ENCODE measurements at regions not wholly inside any gene's neighbourhood (a gene's known extent, or its start where the extent isn't known, plus 50 kb on each side); places are given as distances from the start of the nearest gene placed in this dataset.
"Not testable (repeated sequence)": the region's sequence is repeated elsewhere in the genome, so short reads cannot be mapped to it uniquely, and the experiment has no call there.

- DNase-seq, result not testable (repeated sequence)
These were observed 113.2 kb upstream of the PRSS1 start for GRCh38 chr7:142636107-142636506.

GRCh38 chr7:142632271-142633134, 116.8 kb upstream of the PRSS1 start:
- peak; percentile 30 for DNase-seq

DNA sequence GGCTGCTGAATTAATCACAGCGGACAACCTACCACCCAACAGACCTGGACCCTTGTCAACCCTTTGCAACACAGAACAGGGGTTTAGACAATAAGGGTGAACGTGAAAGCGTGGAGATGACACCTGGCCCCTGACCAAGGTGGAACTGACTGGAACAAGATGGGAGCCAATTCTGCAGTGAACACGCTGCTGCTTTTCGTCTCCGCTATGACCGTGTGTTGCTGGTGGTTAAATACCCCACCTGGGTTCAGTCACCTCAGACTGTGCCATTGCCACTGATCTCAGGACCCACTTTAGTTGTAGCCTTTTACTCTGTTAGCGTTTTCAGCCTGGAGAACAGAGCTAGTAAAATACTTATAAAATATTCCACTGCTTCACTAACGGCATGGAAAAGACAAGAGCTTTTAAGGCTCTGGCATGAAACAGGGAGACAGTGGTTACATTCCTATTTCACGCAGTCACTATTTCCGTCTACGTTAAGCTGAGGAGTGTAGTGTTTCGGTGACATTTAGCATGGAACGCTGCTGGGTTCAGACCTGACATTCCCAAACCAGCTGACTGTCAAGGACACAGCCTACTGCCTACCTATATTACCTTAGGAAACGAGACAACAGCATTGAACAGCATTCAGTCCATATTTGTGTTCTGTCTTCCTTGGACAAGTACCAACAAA, 119.5 kb upstream of the PRSS1 start:
- DNase-seq, result no peak

DNA sequence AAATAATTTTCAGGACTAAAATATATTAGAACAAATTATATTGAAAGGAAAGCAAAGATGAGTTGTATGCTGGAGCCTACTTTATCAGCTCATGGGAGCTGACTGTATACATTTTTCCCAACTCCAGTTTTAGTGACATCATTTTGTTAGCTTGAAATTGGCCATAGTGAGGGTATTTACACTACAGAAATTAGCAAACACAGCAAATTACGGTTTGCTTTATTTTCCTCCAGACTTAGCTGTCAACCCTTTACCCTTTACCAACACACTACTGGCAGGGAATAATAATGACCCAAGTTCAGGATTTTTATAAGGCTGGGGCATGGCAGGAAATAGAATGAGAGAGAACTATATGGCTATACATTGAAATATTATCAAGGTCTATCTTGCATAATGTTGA, 120.3 kb upstream of the PRSS1 start:
- DNase-seq, result no peak

- not testable (repeated sequence) for DNase-seq
These were observed 122.0 kb upstream of the PRSS1 start for GRCh38 chr7:142627223-142627622.

GRCh38 chr7:142626420-142627035, 122.7 kb upstream of the PRSS1 start:
- DNase-seq, result peak; percentile 57

DNA sequence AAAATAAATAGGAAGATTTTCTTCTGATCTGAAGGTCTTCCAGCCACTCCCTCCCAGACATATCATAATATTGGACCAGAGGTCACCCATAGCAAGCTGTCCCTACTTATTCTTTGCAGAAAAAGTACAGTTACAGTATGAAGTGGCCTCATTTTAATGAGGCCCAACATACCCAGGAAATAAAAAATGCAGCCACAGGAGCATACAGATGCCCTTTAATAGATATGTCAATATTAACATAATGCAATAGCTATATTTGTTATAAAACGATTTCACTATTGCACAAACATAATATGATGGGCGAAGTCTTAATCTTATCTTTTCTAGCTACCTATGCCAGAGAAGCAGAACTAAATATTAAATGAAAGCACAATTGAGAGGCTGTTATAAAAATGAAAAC, 124.1 kb upstream of the PRSS1 start:
- not testable (repeated sequence) for DNase-seq

DNA sequence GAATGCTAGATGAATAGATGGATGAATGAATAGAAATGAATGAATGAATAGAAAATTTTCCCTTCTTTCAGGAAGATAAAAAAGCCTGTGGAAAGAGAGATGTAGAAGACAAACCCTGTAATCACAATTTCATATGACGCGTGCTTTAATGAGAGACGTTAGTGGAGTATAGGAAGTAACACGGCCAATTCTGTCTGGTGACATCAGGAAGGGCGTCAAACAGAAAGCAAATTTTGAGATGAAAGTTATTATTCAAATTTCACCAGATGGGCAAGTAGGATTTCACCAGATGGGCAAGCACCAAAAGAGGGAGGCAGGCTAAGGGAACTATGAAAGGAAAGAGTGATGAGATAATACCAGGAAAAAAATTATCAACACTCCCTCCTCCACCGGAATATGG, 128.9 kb upstream of the PRSS1 start:
- no peak for DNase-seq

DNA sequence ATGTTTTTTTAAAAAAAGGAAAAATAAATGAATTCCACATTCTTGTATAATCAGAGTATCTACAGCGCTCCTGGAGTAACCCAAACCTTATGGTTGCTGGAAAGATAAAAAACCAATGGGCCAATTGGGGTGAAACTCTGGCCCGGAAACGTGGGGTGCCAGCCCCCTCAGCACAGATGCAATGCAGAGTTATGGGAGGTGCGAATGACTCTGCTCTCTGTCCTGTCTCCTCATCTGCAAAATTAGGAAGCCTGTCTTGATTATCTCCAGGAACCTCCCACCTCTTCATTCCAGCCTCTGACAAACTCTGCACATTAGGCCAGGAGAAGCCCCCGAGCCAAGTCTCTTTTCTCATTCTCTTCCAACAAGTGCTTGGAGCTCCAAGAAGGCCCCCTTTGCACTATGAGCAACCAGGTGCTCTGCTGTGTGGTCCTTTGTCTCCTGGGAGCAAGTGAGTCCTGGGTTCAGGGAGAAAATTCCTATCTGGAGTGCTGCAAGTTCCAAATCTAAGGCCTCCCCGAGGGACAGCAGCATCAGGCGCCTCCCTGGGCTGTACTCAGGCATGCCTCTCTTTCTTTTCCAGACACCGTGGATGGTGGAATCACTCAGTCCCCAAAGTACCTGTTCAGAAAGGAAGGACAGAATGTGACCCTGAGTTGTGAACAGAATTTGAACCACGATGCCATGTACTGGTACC, 130.5 kb upstream of the PRSS1 start:
- DNase-seq, result no peak

DNA sequence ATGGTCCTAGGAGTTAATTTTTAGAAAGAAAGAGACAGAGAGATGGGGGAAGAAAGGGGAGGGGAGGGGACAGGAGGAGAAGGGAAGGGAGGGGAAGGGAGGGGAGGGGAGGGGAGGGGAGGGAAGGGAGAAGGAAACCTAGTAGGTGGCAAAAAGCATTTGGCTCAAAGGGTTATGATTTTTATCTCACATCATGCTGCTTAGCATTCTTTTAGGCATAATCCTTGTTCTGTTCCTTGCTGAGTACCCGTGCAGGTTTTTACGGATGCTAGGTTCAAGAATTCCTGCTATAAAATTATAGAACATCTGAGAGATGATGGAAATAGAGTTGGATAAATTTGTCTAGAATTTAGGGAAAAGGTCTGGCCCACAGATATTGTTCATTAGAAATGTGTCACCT, 132.4 kb upstream of the PRSS1 start:
- DNase-seq, result no peak

DNA sequence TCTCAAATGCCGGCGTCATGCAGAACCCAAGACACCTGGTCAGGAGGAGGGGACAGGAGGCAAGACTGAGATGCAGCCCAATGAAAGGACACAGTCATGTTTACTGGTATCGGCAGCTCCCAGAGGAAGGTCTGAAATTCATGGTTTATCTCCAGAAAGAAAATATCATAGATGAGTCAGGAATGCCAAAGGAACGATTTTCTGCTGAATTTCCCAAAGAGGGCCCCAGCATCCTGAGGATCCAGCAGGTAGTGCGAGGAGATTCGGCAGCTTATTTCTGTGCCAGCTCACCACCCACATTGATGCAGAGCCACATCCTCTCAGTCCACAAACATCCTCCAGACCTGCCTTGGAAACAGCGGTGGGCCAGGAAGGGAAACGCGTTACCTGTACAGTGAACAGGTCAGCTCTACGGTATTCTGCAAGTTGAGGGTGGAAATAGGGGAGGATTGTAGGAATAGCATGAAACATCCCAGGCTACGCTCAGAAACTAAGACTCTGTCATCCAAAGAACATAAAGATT, 133.1 kb upstream of the PRSS1 start:
- no peak for DNase-seq

- DNase-seq, result no peak
These were observed 133.8 kb upstream of the PRSS1 start for GRCh38 chr7:142615508-142615907.

DNA sequence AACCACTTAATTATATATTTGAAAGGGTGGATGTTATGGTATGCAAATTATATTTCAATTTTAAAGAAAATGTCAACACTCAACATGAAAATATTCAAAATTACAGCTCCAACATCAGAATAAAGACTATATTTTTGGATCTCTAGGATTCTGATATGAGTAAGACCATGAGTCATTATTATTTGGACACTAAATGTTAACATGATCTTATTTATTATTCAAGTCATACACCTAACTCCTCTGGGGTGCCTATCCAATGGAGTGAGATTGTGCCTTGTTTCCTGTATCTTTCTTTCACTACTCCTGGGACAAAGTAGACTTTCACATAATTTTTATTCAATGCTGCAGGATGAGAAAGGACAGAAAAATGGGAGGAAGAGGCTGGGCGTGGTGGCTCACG, 135.2 kb upstream of the PRSS1 start:
- DNase-seq, result no peak

- no peak for DNase-seq
These were observed 136.9 kb upstream of the PRSS1 start for GRCh38 chr7:142612237-142612881.

DNA sequence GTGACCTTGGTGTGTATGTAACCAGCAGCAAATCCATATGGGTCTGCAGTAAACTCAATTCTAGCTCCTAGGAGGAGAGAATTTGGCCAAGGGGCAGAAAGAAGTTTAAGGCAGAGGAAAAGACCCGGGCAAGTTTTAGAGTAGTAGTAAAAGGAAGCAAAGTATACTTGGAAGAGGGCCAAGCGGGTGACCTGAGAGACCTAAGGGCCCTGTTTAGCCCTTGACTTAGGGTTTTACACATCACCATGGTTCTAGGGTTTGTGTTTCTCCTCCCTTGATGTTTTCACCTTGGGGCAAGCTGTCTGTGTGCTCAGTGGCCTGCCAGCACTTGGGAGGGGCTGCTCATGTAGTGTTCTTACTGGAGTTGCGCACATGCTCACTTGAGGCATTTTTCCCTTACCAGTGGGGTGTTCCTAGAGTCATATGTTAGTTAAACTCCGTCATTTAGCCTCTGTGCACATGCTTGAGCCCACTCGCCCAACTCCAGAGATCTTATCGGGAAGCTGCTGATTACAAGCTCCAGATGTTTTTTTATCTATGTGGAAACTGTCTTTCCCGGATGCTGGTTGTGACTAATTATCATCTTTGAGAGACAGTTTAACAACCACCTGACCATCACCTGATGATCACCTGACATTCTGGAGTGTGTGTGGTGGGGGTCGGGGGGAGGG, 137.6 kb upstream of the PRSS1 start:
- DNase-seq, result no peak

DNA sequence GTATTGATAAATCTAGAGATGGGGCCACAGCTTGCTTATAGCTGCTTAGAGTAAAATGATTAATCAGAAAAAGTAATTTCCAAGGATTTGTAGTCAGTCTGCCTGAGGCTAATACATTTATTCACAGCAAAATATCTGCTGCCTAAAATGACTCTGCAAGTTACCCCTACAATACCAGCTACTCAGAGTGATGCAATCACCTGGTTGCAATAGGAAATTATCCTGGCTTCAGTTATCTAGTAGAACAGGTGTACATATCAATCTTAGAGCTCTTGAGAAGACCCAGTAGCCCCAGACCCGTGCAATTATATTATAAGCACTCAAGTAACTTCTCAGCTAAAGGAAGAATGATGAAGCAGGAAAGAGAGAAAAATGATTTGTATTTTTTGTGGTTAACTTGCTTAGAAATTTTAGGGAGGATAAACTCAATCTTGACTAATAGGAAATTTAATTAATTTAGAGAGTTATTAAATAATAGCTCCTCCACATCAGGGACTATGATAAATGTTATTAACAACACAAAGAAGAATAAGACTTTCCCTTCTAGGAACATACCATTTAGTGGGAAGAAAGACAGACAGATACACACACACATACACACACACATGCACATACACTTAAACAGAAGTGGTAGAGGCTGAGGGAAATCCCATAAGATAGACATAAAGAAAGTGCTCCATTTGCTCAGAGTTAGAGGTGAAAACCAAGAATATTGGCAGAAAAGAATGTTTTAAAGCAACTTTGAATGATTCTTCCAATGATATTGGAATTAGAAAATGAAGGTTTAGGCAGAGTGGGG, 140.4 kb upstream of the PRSS1 start:
- DNase-seq, result no peak

DNA sequence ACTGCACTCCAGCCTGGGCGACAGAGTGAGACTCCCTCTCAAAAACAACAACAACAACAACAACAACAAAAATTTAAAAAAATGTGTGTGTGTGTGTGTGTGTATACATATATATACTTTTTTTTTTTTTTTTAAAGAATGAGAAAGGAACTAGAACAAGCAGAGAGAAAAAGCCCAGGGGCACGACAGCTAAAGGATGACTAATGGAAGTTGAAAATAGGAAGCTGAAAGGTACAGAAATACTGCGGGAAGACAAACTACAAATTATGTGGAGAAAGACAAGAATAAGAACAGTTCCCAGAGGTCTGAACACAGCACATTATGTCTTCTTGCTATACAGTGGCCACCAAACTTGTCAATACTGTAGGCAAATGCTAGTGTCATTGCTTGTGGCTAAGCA, 141.9 kb upstream of the PRSS1 start:
- no peak for DNase-seq

DNA sequence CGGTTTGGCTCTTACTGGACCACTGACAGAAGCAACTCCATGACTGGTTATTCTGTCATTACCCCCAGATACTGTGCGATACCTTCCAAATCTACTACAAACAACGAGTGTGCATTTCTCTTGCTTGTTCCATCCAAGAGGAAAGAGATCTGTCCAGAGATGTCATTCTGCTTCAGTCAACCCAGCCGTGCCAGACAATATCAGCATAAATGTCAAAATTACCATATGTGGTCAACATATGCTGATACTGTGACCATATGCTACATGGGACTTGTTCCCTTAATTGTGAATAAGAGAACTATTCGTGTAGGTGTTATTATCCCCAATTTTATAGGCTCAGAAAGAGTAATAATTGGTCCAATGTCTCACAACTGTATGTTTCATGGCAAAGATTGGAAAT, 143.2 kb upstream of the PRSS1 start:
- DNase-seq, result no peak

- DNase-seq, result no peak
These were observed 144.6 kb upstream of the PRSS1 start for GRCh38 chr7:142604671-142605070.

GRCh38 chr7:142603870-142604448, 145.3 kb upstream of the PRSS1 start:
- peak; percentile 36 for DNase-seq

DNA sequence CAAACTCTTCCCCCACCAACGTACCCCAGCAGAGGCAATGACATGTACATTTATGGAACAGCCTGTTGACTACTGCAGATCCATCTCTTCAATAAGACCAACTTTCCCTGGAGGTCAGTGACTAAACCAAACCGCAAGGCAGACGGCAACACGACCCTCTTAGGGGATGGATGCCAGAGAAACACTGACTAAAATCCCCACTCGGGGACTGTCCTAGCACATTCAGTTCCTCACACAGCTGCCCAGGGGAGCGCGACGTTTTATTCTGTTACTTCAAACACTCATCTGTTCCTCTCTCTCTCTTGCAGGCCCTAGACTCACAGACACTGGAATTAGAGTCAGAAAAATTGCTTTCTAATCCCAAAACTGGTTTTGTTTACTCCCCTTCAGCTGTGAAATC, 146.5 kb upstream of the PRSS1 start:
- no peak for DNase-seq
